DOHH2 (cell line): ENCODE measurements at regions not wholly inside any gene's neighbourhood (a gene's known extent, or its start where the extent isn't known, plus 50 kb on each side); places are given as distances from the start of the nearest gene placed in this dataset.

Experiments
- CTCF ChIP-seq: fragments of 200-600 bp; sonication (generic); IDR thresholded peaks from one replicate; pipeline ENCODE4 v1.5.1; 2014; ENCODE audit warnings: antibody characterized with exemption, mild to moderate bottlenecking, low read depth, low read length; ENCODE audit not compliant: poor library complexity, severe bottlenecking
- EZH2phosphoT487 ChIP-seq: fragments of 200-600 bp; sonication (generic); IDR thresholded peaks from 2 replicates; pipeline ENCODE4 v1.6.1; 2017; ENCODE audit warnings: borderline replicate concordance, mild to moderate bottlenecking, antibody characterized with exemption, low read length, moderate library complexity, mixed read lengths

GRCh38 chr6:158251565-158251964 lies 60.7 kb upstream of the TULP4 start:
- TF ChIP-seq EZH2phosphoT487, result no peak
- no peak for TF ChIP-seq CTCF
